HCT116 (cell line): ENCODE measurements at regions not wholly inside any gene's neighbourhood (a gene's known extent, or its start where the extent isn't known, plus 50 kb on each side); places are given as distances from the start of the nearest gene placed in this dataset.

ENCODE experiments used
- CBX3 ChIP-seq: IDR thresholded peaks from 2 replicates; pipeline ENCODE4 v1.6.1; 2012; ENCODE audit warnings: low read depth
- EZH2 ChIP-seq: fragments of 200-600 bp; sonication (generic); IDR thresholded peaks from 2 replicates; pipeline ENCODE4 v1.6.1; 2017; ENCODE audit warnings: antibody characterized with exemption, mixed run types
- POLR2A ChIP-seq: IDR thresholded peaks from 2 replicates; pipeline ENCODE4 v1.7.0; 2011; ENCODE audit warnings: borderline replicate concordance; ENCODE audit not compliant: insufficient read depth, insufficient read length; ENCODE audit errors: extremely low read depth
- SIN3A ChIP-seq: IDR thresholded peaks from 2 replicates; pipeline ENCODE4 v1.6.1; 2012; ENCODE audit warnings: low read depth
- SP1 ChIP-seq: IDR thresholded peaks from 2 replicates; pipeline ENCODE4 v1.6.1; 2012; ENCODE audit warnings: low read depth
- ZNF274 ChIP-seq: fragments of 200-500 bp; sonication (Bioruptor generic); IDR thresholded peaks from 2 replicates; pipeline ENCODE4 v1.6.1; 2014; ENCODE audit warnings: mild to moderate bottlenecking, low read depth, low read length, inconsistent platforms
- TF ChIP-seq, protein P1 (sequence below), 3 experiments: fragments of 200-600 bp in 1 of 3; sonication (generic) in 1 of 3; IDR thresholded peaks in 2 of 3; conservative IDR thresholded peaks in 1 of 3; 2 replicates each; pipeline ENCODE4 v1.5.1; 2012 to 2017; ENCODE audit warnings: low read depth in 2 of 3, low read length in 2 of 3, antibody characterized with exemption in 1 of 3, borderline replicate concordance in 1 of 3, control low read depth in 1 of 3, mild to moderate bottlenecking in 1 of 3, mixed read lengths in 1 of 3, mixed run types in 1 of 3, moderate library complexity in 1 of 3; ENCODE audit not compliant: insufficient read depth in 1 of 3
- TF ChIP-seq, protein P2 (sequence below): IDR thresholded peaks from 2 replicates; pipeline ENCODE4 v1.6.1; 2011; ENCODE audit warnings: mild to moderate bottlenecking, low read length, moderate library complexity; ENCODE audit not compliant: insufficient replicate concordance; ENCODE audit errors: extremely low read depth
- TF ChIP-seq, protein P3 (sequence below): IDR thresholded peaks from 2 replicates; pipeline ENCODE4 v1.6.1; 2012
- TF ChIP-seq, protein P4 (sequence below): IDR thresholded peaks from 2 replicates; pipeline ENCODE4 v1.6.1; 2012

DNA sequence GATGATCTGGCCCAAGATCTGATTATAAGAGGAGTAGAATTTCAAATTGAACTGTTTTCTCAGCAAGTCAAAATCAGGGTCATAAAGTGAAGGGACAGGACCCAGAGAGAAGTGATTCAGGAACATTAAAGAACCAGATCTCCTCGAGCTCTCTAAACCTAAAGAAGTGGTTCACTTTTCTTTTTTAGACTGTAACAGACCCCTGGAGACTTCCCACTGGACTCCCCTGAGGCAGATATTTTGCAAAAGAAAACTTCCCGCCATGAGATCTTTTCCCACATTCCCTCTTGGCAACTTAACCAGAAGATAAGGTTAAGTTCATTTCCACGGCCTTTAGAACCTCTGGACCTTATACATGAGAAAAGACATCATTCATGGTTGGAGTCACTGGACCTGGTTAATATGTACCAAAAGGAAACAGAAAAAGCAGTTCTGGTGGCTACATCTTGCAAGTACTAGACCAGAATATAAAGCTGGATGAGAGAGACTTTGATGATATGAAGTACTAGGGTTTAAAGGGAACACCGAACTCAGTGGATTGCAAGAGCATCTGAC, 1061.4 kb downstream of the MRPL39 start:
- no peak for TF ChIP-seq SP1
- TF ChIP-seq, protein P1, sequence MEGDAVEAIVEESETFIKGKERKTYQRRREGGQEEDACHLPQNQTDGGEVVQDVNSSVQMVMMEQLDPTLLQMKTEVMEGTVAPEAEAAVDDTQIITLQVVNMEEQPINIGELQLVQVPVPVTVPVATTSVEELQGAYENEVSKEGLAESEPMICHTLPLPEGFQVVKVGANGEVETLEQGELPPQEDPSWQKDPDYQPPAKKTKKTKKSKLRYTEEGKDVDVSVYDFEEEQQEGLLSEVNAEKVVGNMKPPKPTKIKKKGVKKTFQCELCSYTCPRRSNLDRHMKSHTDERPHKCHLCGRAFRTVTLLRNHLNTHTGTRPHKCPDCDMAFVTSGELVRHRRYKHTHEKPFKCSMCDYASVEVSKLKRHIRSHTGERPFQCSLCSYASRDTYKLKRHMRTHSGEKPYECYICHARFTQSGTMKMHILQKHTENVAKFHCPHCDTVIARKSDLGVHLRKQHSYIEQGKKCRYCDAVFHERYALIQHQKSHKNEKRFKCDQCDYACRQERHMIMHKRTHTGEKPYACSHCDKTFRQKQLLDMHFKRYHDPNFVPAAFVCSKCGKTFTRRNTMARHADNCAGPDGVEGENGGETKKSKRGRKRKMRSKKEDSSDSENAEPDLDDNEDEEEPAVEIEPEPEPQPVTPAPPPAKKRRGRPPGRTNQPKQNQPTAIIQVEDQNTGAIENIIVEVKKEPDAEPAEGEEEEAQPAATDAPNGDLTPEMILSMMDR (IDR thresholded peaks at IDR 0.05 in 2 of 3, conservative IDR thresholded peaks at IDR 0.05 in 1 of 3; ENCODE audit: borderline replicate concordance in 1 of 3, insufficient read depth in 1 of 3, low read depth in 2 of 3, low read length in 2 of 3) = no peak
- no peak for TF ChIP-seq POLR2A
- TF ChIP-seq, protein P2, sequence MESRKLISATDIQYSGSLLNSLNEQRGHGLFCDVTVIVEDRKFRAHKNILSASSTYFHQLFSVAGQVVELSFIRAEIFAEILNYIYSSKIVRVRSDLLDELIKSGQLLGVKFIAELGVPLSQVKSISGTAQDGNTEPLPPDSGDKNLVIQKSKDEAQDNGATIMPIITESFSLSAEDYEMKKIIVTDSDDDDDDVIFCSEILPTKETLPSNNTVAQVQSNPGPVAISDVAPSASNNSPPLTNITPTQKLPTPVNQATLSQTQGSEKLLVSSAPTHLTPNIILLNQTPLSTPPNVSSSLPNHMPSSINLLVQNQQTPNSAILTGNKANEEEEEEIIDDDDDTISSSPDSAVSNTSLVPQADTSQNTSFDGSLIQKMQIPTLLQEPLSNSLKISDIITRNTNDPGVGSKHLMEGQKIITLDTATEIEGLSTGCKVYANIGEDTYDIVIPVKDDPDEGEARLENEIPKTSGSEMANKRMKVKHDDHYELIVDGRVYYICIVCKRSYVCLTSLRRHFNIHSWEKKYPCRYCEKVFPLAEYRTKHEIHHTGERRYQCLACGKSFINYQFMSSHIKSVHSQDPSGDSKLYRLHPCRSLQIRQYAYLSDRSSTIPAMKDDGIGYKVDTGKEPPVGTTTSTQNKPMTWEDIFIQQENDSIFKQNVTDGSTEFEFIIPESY = no peak
- no peak for TF ChIP-seq SIN3A
- TF ChIP-seq, protein P3, sequence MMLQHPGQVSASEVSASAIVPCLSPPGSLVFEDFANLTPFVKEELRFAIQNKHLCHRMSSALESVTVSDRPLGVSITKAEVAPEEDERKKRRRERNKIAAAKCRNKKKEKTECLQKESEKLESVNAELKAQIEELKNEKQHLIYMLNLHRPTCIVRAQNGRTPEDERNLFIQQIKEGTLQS = no peak
- TF ChIP-seq EZH2 = no peak
- no peak for TF ChIP-seq CBX3
- no peak for TF ChIP-seq ZNF274
- TF ChIP-seq, protein P4, sequence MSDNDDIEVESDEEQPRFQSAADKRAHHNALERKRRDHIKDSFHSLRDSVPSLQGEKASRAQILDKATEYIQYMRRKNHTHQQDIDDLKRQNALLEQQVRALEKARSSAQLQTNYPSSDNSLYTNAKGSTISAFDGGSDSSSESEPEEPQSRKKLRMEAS = no peak
